GM12878 (cell line): ENCODE measurements at regions not wholly inside any gene's neighbourhood (a gene's known extent, or its start where the extent isn't known, plus 50 kb on each side); places are given as distances from the start of the nearest gene placed in this dataset.

Experiments used
- ATAC-seq: fragments of 200-7000 bp; cut with Tn5 transposase; 3 replicates; pipeline ENCODE4 v1.9.1; 2020; ENCODE audit warnings: mild to moderate bottlenecking, moderate library complexity
- BruUV-seq: library from RNA; stranded (reverse); fragments of 400-500 nt; replicated peaks from 2 replicates; lab custom pipeline; 2021; lab: Mats Ljungman, UMichigan
- CTCF ChIA-PET: fragments of 300-600 bp; sonication (Branson Sonifier 250); formaldehyde crosslinking; extraction: SDS; loops from one replicate; lab custom pipeline; 2021; ENCODE audit warnings: inconsistent platforms; lab: Yijun Ruan, JAX
- POLR2A ChIA-PET: fragments of 350-600 bp; formaldehyde crosslinking; extraction: SDS; loops from one replicate; lab custom pipeline; 2021; ENCODE audit warnings: inconsistent platforms; lab: Charles Lee
- RAD21 ChIA-PET: fragments of 300-600 bp; sonication (Branson Sonifier 250); formaldehyde crosslinking; loops from one replicate; lab custom pipeline; 2023; ENCODE audit warnings: antibody characterized with exemption; ENCODE audit not compliant: unreplicated experiment; lab: Charles Lee
- SMC1A ChIA-PET: fragments of 300-600 bp; sonication (Branson Sonifier 250); formaldehyde crosslinking; loops from one replicate; lab custom pipeline; 2023; ENCODE audit not compliant: unreplicated experiment, uncharacterized antibody; lab: Charles Lee
- DNase-seq: peaks from one replicate; pipeline ENCODE4 v3.0.0-alpha.2; 2011; ENCODE audit warnings: low read depth, low spot score
- FAIRE-seq: peaks from 3 replicates; lab custom pipeline; 2011; peaks lifted over from hg19 to GRCh38; lab: Jason Lieb, UNC
- H2AFZ ChIP-seq: 2 replicates; pipeline ENCODE4 v1.6.0; 2011; ENCODE audit warnings: low read depth, low read length, control low read depth; ENCODE audit not compliant: control insufficient read depth
- H3K27ac ChIP-seq: 2 replicates; pipeline ENCODE4 v1.5.1; 2011; ENCODE audit warnings: control low read depth; ENCODE audit not compliant: control insufficient read depth, insufficient read depth
- H3K27me3 ChIP-seq, 2 experiments: replicated peaks in 1 of 2; 2 replicates each; pipeline versions ENCODE4 v1.6.0 to v1.6.1; 2011; ENCODE audit warnings: low read length in 1 of 2; ENCODE audit not compliant: control insufficient read depth in 2 of 2, insufficient read depth in 2 of 2
- H3K36me3 ChIP-seq, 2 experiments: 2 replicates each; pipeline ENCODE4 v1.5.1; 2011; ENCODE audit warnings: low read length in 1 of 2; ENCODE audit not compliant: control insufficient read depth in 2 of 2, insufficient read depth in 2 of 2
- H3K4me1 ChIP-seq: 2 replicates; pipeline ENCODE4 v1.6.1; 2011; ENCODE audit warnings: mild to moderate bottlenecking, low read length, moderate library complexity, mixed read lengths; ENCODE audit not compliant: control insufficient read depth, insufficient read depth
- H3K4me2 ChIP-seq: 2 replicates; pipeline ENCODE4 v1.6.0; 2011; ENCODE audit warnings: control low read depth; ENCODE audit not compliant: control insufficient read depth, insufficient read depth
- H3K4me3 ChIP-seq: fragments of 200-600 bp; sonication (generic); 2 replicates; pipeline ENCODE4 v1.5.1; 2016
- H3K79me2 ChIP-seq: 2 replicates; pipeline ENCODE4 v1.6.0; 2011; ENCODE audit warnings: low read length; ENCODE audit not compliant: control insufficient read depth, insufficient read depth
- H3K9ac ChIP-seq: 2 replicates; pipeline ENCODE4 v1.8.0; 2011; ENCODE audit warnings: low read length, control low read depth, mixed read lengths; ENCODE audit not compliant: control insufficient read depth, insufficient read depth
- H3K9me3 ChIP-seq: replicated peaks from 3 replicates; pipeline ENCODE4 v1.5.1; 2011; ENCODE audit warnings: mild to moderate bottlenecking, low read length; ENCODE audit not compliant: control insufficient read depth, insufficient read depth
- H4K20me1 ChIP-seq: 2 replicates; pipeline ENCODE4 v1.6.0; 2011; ENCODE audit not compliant: control insufficient read depth, insufficient read depth
- ETV6 ChIP-seq, 2 experiments: fragments of 450-650 bp in 1 of 2; IDR thresholded peaks in 1 of 2; conservative IDR thresholded peaks in 1 of 2; 2 replicates each; pipeline ENCODE4 v1.6.1; 2014; ENCODE audit warnings: antibody characterized with exemption in 1 of 2, borderline replicate concordance in 1 of 2, low read depth in 1 of 2, mild to moderate bottlenecking in 1 of 2, moderate library complexity in 1 of 2
- HSF1 ChIP-seq: fragments of 150-350 bp; IDR thresholded peaks from 2 replicates; pipeline ENCODE4 v1.6.1; 2014; ENCODE audit warnings: mild to moderate bottlenecking, low read depth, low read length
- MXI1 ChIP-seq: fragments of 150-350 bp; IDR thresholded peaks from 2 replicates; pipeline ENCODE4 v1.6.1; 2011; ENCODE audit warnings: low read depth, mild to moderate bottlenecking, inconsistent platforms, low read length, improper control_type of control experiment
- SREBF2 ChIP-seq: IDR thresholded peaks from 2 replicates; pipeline ENCODE4 v1.6.1; 2012; ENCODE audit warnings: mild to moderate bottlenecking, low read length
- WRNIP1 ChIP-seq: IDR thresholded peaks from 2 replicates; pipeline ENCODE4 v1.6.1; 2011; ENCODE audit warnings: low read depth, low read length, improper control_type of control experiment, borderline replicate concordance
- ZNF207 ChIP-seq: fragments of 450-650 bp; IDR thresholded peaks from 2 replicates; pipeline ENCODE4 v1.6.1; 2014; ENCODE audit warnings: antibody characterized with exemption, mild to moderate bottlenecking, borderline replicate concordance
- ZNF622 ChIP-seq: fragments of 450-650 bp; IDR thresholded peaks from 2 replicates; pipeline ENCODE4 v1.6.1; 2017; ENCODE audit warnings: mild to moderate bottlenecking, inconsistent platforms
- WGBS: methylation state at CpG from one replicate; pipeline ENCODE4 v1.1.6; 2016; ENCODE audit warnings: low lambda C conversion rate; ENCODE audit not compliant: insufficient replicate concordance, insufficient coverage; ENCODE audit errors: missing lambda C conversion rate; 5-methylcytosine and 5-hydroxymethylcytosine counted together
- in situ Hi-C: fragments of 300-500 bp; cut with MboI; formaldehyde crosslinking; loops from 9 replicates; pipeline ENCODE4 v1.14.3; 2018; ENCODE audit warnings: mixed read lengths
- intact Hi-C: fragments of 100-400 bp; cut with micrococcal nuclease; formaldehyde crosslinking; loops from one replicate; pipeline ENCODE4 v1.14.2; 2022; ENCODE audit not compliant: unreplicated experiment
- TF ChIP-seq, protein P1 (sequence below): fragments of 450-650 bp; IDR thresholded peaks from 2 replicates; pipeline ENCODE4 v1.6.1; 2017; ENCODE audit warnings: mild to moderate bottlenecking, low read depth, inconsistent platforms; ENCODE audit not compliant: poor library complexity, severe bottlenecking

GRCh38 chr2:176413786-176414185 is 144.5 kb downstream of the MTX2 start:
- ChIA-PET SMC1A (no interaction called here), CTCF (no interaction called here), RAD21 (no interaction called here), POLR2A (no interaction called here)
- ATAC-seq (no peak), DNase-seq (no peak), FAIRE-seq (no peak)
- Histone ChIP-seq H3K27me3 (no peaks in the 10 kb centered on the region), H2AFZ (no peak overlapping the region), H3K9me3 (no peaks in the 10 kb centered on the region), H3K4me1 (no peaks in the 10 kb centered on the region), H3K9ac (no peak overlapping the region), H3K36me3 (no peaks in the 10 kb centered on the region), H3K79me2 (no peaks in the 10 kb centered on the region), H4K20me1 (no peaks in the 10 kb centered on the region), H3K4me3 (no peak overlapping the region), H3K4me2 (no peak overlapping the region), H3K27ac (no peak overlapping the region)
- in situ Hi-C loops (no loop called here), intact Hi-C loops (no loop called here)
- BruUV-seq: no TSS peak
- 22% methylated on average over 4 of the region's 4 CpGs for WGBS
- TF ChIP-seq MXI1: no peak
- TF ChIP-seq, protein P1, sequence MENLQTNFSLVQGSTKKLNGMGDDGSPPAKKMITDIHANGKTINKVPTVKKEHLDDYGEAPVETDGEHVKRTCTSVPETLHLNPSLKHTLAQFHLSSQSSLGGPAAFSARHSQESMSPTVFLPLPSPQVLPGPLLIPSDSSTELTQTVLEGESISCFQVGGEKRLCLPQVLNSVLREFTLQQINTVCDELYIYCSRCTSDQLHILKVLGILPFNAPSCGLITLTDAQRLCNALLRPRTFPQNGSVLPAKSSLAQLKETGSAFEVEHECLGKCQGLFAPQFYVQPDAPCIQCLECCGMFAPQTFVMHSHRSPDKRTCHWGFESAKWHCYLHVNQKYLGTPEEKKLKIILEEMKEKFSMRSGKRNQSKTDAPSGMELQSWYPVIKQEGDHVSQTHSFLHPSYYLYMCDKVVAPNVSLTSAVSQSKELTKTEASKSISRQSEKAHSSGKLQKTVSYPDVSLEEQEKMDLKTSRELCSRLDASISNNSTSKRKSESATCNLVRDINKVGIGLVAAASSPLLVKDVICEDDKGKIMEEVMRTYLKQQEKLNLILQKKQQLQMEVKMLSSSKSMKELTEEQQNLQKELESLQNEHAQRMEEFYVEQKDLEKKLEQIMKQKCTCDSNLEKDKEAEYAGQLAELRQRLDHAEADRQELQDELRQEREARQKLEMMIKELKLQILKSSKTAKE: no peak
- no peak for TF ChIP-seq WRNIP1
- no peak for TF ChIP-seq ETV6 (conservative IDR thresholded peaks at IDR 0.05 in 1 of 2, IDR thresholded peaks at IDR 0.05 in 1 of 2; ENCODE audit: borderline replicate concordance in 1 of 2, low read depth in 1 of 2)
- TF ChIP-seq HSF1: no peak
- no peak for TF ChIP-seq ZNF622
- TF ChIP-seq SREBF2: no peak
- TF ChIP-seq ZNF207: no peak
